Endothelial cell of umbilical vein (primary cell): ENCODE measurements at regions not wholly inside any gene's neighbourhood (a gene's known extent, or its start where the extent isn't known, plus 50 kb on each side); places are given as distances from the start of the nearest gene placed in this dataset.

ENCODE experiments used
- EZH2 ChIP-seq: IDR thresholded peaks from 2 replicates; pipeline ENCODE4 v1.6.1; 2012; ENCODE audit warnings: borderline replicate concordance, low read depth, mild to moderate bottlenecking, moderate library complexity, low read length, inconsistent platforms; ENCODE audit not compliant: severe bottlenecking
- FOS ChIP-seq: IDR thresholded peaks from 2 replicates; pipeline ENCODE4 v1.6.1; 2011; ENCODE audit warnings: mild to moderate bottlenecking, low read length, moderate library complexity, borderline replicate concordance; ENCODE audit not compliant: insufficient read depth
- POLR2A ChIP-seq: IDR thresholded peaks from 2 replicates; pipeline ENCODE4 v1.6.1; 2012; ENCODE audit warnings: low read depth, mild to moderate bottlenecking, control low read depth, low read length
- POLR2AphosphoS5 ChIP-seq: IDR thresholded peaks from 2 replicates; pipeline ENCODE4 v1.6.1; 2012; ENCODE audit warnings: low read depth, mild to moderate bottlenecking, control low read depth, low read length, moderate library complexity; ENCODE audit not compliant: insufficient read depth
- TF ChIP-seq, protein P1 (sequence below), 2 donors: IDR thresholded peaks; 1 replicate in 1 of 2; 2 replicates in 1 of 2; pipeline ENCODE4 v1.5.1; 2011; ENCODE audit warnings: low read length in 2 of 2, mild to moderate bottlenecking in 2 of 2, moderate library complexity in 2 of 2, control low read depth in 1 of 2, inconsistent platforms in 1 of 2, low read depth in 1 of 2; ENCODE audit not compliant: insufficient read depth in 1 of 2; ENCODE audit errors: extremely low read depth in 1 of 2
- TF ChIP-seq, protein P2 (sequence below): IDR thresholded peaks from 2 replicates; pipeline ENCODE4 v1.6.1; 2011; ENCODE audit not compliant: insufficient read depth, insufficient read length

DNA sequence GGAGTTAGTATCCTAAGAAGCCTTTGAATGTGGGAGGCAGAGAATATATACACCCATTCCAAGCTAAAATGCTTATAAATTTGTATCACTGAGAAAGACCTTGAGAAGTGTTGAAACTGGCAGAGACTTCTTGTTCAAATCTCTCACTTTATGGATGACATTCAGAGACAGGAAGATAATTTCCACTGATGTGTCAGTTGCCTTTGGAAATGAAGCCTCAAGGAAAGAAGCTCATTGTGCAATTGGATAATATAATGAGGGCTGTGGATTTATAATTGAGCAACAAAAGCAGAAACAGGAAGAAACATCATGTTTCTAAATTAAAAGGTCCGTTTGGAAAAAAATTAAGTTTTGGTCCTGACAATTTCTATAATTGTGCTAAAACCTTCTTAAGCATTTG lies 789.9 kb upstream of the IGFBP3 start:
- TF ChIP-seq, protein P1, sequence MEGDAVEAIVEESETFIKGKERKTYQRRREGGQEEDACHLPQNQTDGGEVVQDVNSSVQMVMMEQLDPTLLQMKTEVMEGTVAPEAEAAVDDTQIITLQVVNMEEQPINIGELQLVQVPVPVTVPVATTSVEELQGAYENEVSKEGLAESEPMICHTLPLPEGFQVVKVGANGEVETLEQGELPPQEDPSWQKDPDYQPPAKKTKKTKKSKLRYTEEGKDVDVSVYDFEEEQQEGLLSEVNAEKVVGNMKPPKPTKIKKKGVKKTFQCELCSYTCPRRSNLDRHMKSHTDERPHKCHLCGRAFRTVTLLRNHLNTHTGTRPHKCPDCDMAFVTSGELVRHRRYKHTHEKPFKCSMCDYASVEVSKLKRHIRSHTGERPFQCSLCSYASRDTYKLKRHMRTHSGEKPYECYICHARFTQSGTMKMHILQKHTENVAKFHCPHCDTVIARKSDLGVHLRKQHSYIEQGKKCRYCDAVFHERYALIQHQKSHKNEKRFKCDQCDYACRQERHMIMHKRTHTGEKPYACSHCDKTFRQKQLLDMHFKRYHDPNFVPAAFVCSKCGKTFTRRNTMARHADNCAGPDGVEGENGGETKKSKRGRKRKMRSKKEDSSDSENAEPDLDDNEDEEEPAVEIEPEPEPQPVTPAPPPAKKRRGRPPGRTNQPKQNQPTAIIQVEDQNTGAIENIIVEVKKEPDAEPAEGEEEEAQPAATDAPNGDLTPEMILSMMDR (IDR thresholded peaks at IDR 0.05; ENCODE audit: extremely low read depth in 1 of 2, insufficient read depth in 1 of 2, low read depth in 1 of 2, low read length in 2 of 2), result no peak
- TF ChIP-seq, protein P2, sequence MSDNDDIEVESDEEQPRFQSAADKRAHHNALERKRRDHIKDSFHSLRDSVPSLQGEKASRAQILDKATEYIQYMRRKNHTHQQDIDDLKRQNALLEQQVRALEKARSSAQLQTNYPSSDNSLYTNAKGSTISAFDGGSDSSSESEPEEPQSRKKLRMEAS, result no peak
- TF ChIP-seq POLR2AphosphoS5 (no peak), POLR2A (no peak), FOS (no peak), EZH2 (no peak)
